Activated B cell treated with CpG ODN at 0.5 μM for 24 hours (primary cell): ENCODE measurements at regions not wholly inside any gene's neighbourhood (a gene's known extent, or its start where the extent isn't known, plus 50 kb on each side); places are given as distances from the start of the nearest gene placed in this dataset.
A peak's percentile ranks its signal among the peaks of the same experiment; 100 is the strongest.

Experiments used
- ATAC-seq: fragments of 200-7000 bp; cut with Tn5 transposase; one replicate; pipeline ENCODE4 v1.10.0; 2021; ENCODE audit warnings: low read depth, mild to moderate bottlenecking, moderate library complexity
- CTCF ChIA-PET: fragments of 350-600 bp; sonication (Branson Sonifier 250); formaldehyde crosslinking; loops from one replicate; lab custom pipeline; 2021; ENCODE audit warnings: antibody characterized with exemption; lab: Charles Lee
- POLR2A ChIA-PET: fragments of 350-600 bp; sonication (Branson Sonifier 250); formaldehyde crosslinking; loops from one replicate; lab custom pipeline; 2021; ENCODE audit warnings: antibody characterized with exemption; lab: Charles Lee
- DNase-seq: peaks from one replicate; pipeline ENCODE4 v3.0.0; 2022
- H3K27ac Mint-ChIP-seq: one replicate; pipeline ENCODE4 v1.8.0; 2020; ENCODE audit warnings: mixed read lengths
- H3K27me3 Mint-ChIP-seq: one replicate; pipeline ENCODE4 v1.8.0; 2021; ENCODE audit warnings: mixed read lengths
- H3K36me3 Mint-ChIP-seq: one replicate; pipeline ENCODE4 v1.8.0; 2021; ENCODE audit warnings: low read depth, mixed read lengths
- H3K4me1 Mint-ChIP-seq: one replicate; pipeline ENCODE4 v1.8.0; 2021; ENCODE audit warnings: mixed read lengths
- H3K4me3 Mint-ChIP-seq: one replicate; pipeline ENCODE4 v1.8.0; 2020; ENCODE audit warnings: mild to moderate bottlenecking, mixed read lengths
- H3K9me3 Mint-ChIP-seq: one replicate; pipeline ENCODE4 v1.8.0; 2020; ENCODE audit warnings: mixed read lengths
- CTCF ChIP-seq: fragments of 200-600 bp; IDR thresholded peaks from one replicate; pipeline ENCODE4 v1.8.0; 2022; ENCODE audit warnings: antibody characterized with exemption, mild to moderate bottlenecking
- intact Hi-C: fragments of 100-400 bp; cut with micrococcal nuclease; formaldehyde crosslinking; loops from one replicate; pipeline ENCODE4 v1.15.1; 2024

GRCh38 chr7:112874909-112875308, 84.7 kb upstream of the TMEM168 start:
- CTCF ChIA-PET = interaction anchor here (2.0 kb wide), 1 partner anchor 24 kb away, joined by 5 read pairs; no protein-coding TSS in a partner anchor

GRCh38 chr7:112873831-112874553, 83.8 kb upstream of the TMEM168 start:
- CTCF ChIA-PET = no interaction called here
- no peak for DNase-seq
- peak overlapping the region; percentile 9 for H3K27ac Mint-ChIP-seq
- H3K36me3 Mint-ChIP-seq = peaks cover 7% of the 10 kb centered on the region
- POLR2A ChIA-PET = no interaction called here
- H3K4me3 Mint-ChIP-seq = no peak overlapping the region
- H3K4me1 Mint-ChIP-seq = peaks cover 60% of the 10 kb centered on the region
- intact Hi-C loops = loop anchor here (2.0 to 10.0 kb wide), 2 partner anchors 15 to 479 kb away; no protein-coding TSS in a partner anchor
- H3K9me3 Mint-ChIP-seq = no peaks in the 10 kb centered on the region
- peak; percentile 40 for ATAC-seq
- no peak for TF ChIP-seq CTCF
- no peaks in the 10 kb centered on the region for H3K27me3 Mint-ChIP-seq

More at GRCh38 chr7:112874909-112875308, 84.7 kb upstream of the TMEM168 start:
- TF ChIP-seq CTCF = no peak
- ATAC-seq (no peak), DNase-seq (no peak)
- intact Hi-C loops = loop anchor here (10.0 kb wide), 1 partner anchor 480 kb away; no protein-coding TSS in a partner anchor
- Mint-ChIP-seq H3K9me3 (no peaks in the 10 kb centered on the region), H3K36me3 (peaks cover 7% of the 10 kb centered on the region), H3K4me3 (no peak overlapping the region), H3K27ac (no peak overlapping the region), H3K4me1 (peaks cover 56% of the 10 kb centered on the region), H3K27me3 (no peaks in the 10 kb centered on the region)
- POLR2A ChIA-PET = no interaction called here

- TF ChIP-seq CTCF = peak; percentile 61
- H3K36me3 Mint-ChIP-seq = peaks cover 2% of the 10 kb centered on the region
- DNase-seq = no peak
- H3K27ac Mint-ChIP-seq = no peak overlapping the region
- H3K9me3 Mint-ChIP-seq = no peaks in the 10 kb centered on the region
- intact Hi-C loops = loop anchor here (1.0 to 2.0 kb wide), 2 partner anchors 78 to 319 kb away; partner anchors contain the start of gene TMEM168
- H3K4me1 Mint-ChIP-seq = peaks cover 42% of the 10 kb centered on the region
- ATAC-seq = peak; percentile 76
- no peak overlapping the region for H3K4me3 Mint-ChIP-seq
- H3K27me3 Mint-ChIP-seq = no peaks in the 10 kb centered on the region
- ChIA-PET POLR2A (no interaction called here), CTCF (interaction anchor here (0.7 to 1.3 kb wide), 4 partner anchors 12 to 319 kb away, joined by 3 to 5 read pairs (median 4); no protein-coding TSS in a partner anchor)
These were observed 79.0 kb upstream of the TMEM168 start for GRCh38 chr7:112869111-112869774.

GRCh38 chr7:112868609-112869008, 78.4 kb upstream of the TMEM168 start:
- Mint-ChIP-seq H3K4me3 (no peak overlapping the region), H3K27ac (no peak overlapping the region), H3K27me3 (no peaks in the 10 kb centered on the region), H3K9me3 (no peaks in the 10 kb centered on the region), H3K36me3 (peaks cover 3% of the 10 kb centered on the region), H3K4me1 (peaks cover 36% of the 10 kb centered on the region)
- POLR2A ChIA-PET = no interaction called here
- DNase-seq = no peak
- CTCF ChIA-PET = interaction anchor here (1.0 to 1.1 kb wide), 2 partner anchors 11 to 14 kb away, joined by 3 to 5 read pairs; no protein-coding TSS in a partner anchor
- intact Hi-C loops = loop anchor here (1.0 to 2.0 kb wide), 2 partner anchors 78 to 318 kb away; partner anchors contain the start of gene TMEM168
- ATAC-seq = no peak
- no peak for TF ChIP-seq CTCF

GRCh38 chr7:112866424-112866823, 76.2 kb upstream of the TMEM168 start:
- H3K4me3 Mint-ChIP-seq = peak overlapping the region; percentile 28
- H3K36me3 Mint-ChIP-seq = peaks cover 14% of the 10 kb centered on the region
- H3K4me1 Mint-ChIP-seq = peaks cover 21% of the 10 kb centered on the region
- TF ChIP-seq CTCF = no peak
- CTCF ChIA-PET = interaction anchor here (1.0 kb wide), 1 partner anchor 37 kb away, joined by 3 read pairs; no protein-coding TSS in a partner anchor
- peak overlapping the region; percentile 35 for H3K27ac Mint-ChIP-seq
- peak; percentile 40 for ATAC-seq
- no peak for DNase-seq
- H3K27me3 Mint-ChIP-seq = no peaks in the 10 kb centered on the region
- intact Hi-C loops = no loop called here
- H3K9me3 Mint-ChIP-seq = peaks cover 3% of the 10 kb centered on the region
- POLR2A ChIA-PET = no interaction called here
